Right lobe of liver (tissue), 4 donors: ENCODE measurements at regions not wholly inside any gene's neighbourhood (a gene's known extent, or its start where the extent isn't known, plus 50 kb on each side); places are given as distances from the start of the nearest gene placed in this dataset.

Source experiments
- POLR2A ChIP-seq: fragments of 450-650 bp; IDR thresholded peaks from one replicate; pipeline ENCODE4 v1.6.1; 2017; ENCODE audit warnings: antibody characterized with exemption, mild to moderate bottlenecking
- TF ChIP-seq, protein P1 (sequence below), 4 donors: fragments of 200-600 bp in 3 of 4; fragments of 450-650 bp in 1 of 4; IDR thresholded peaks; one replicate each; pipeline versions ENCODE4 v1.5.1 to v1.8.0; 2016 to 2022; ENCODE audit warnings: antibody characterized with exemption in 4 of 4, mild to moderate bottlenecking in 2 of 4
- donor health status: DM: no; HTN: no; CAD: no.
- donor health status: DM: no; HTN: no; CAD: no.
- donor health status: DM: no; HTN: yes; CAD: no.

DNA sequence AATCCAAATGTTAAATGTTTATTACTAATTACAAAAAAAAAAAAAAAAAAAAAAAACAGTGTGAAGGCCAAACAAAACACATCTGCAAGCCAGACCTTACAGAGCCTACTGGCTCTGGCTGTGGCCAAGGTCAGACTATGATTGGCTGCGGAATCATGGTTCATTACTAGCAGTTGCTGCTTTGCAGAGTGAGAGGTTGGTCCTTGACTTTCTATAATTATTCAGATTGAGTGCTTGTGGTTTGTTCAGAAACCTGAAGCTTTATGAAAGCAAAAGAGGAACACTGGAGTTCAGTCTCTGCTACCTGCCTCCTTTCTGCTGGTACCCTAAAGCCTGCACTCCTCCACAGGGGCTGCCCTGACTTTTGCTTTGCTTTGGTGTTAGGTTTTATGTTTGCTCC is 550.9 kb downstream of the BCL11B start:
- TF ChIP-seq, protein P1, sequence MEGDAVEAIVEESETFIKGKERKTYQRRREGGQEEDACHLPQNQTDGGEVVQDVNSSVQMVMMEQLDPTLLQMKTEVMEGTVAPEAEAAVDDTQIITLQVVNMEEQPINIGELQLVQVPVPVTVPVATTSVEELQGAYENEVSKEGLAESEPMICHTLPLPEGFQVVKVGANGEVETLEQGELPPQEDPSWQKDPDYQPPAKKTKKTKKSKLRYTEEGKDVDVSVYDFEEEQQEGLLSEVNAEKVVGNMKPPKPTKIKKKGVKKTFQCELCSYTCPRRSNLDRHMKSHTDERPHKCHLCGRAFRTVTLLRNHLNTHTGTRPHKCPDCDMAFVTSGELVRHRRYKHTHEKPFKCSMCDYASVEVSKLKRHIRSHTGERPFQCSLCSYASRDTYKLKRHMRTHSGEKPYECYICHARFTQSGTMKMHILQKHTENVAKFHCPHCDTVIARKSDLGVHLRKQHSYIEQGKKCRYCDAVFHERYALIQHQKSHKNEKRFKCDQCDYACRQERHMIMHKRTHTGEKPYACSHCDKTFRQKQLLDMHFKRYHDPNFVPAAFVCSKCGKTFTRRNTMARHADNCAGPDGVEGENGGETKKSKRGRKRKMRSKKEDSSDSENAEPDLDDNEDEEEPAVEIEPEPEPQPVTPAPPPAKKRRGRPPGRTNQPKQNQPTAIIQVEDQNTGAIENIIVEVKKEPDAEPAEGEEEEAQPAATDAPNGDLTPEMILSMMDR (IDR thresholded peaks at IDR 0.05), result no peak
- TF ChIP-seq POLR2A, result no peak
